K562 (cell line): ENCODE measurements at regions not wholly inside any gene's neighbourhood (a gene's known extent, or its start where the extent isn't known, plus 50 kb on each side); places are given as distances from the start of the nearest gene placed in this dataset.

Experiments
- ATAC-seq: fragments of 200-7000 bp; cut with Tn5 transposase; 3 replicates; pipeline ENCODE4 v1.9.1; 2020; ENCODE audit warnings: moderate library complexity
- BruUV-seq: library from RNA; stranded (reverse); fragments of 400-500 nt; replicated peaks from 2 replicates; lab custom pipeline; 2021; lab: Mats Ljungman, UMichigan
- CTCF ChIA-PET: fragments of 300-600 bp; formaldehyde crosslinking; extraction: SDS; loops from one replicate; lab custom pipeline; 2021; ENCODE audit warnings: low intra/inter-chr PET ratio; lab: Yijun Ruan, JAX
- POLR2A ChIA-PET: fragments of 300-600, 350-650 bp; sonication (Branson Sonifier 250); formaldehyde crosslinking; extraction: SDS; loops from one replicate; lab custom pipeline; 2021; ENCODE audit warnings: antibody characterized with exemption, inconsistent platforms; lab: Yijun Ruan, JAX
- DNase-seq, 4 experiments: peaks; one replicate each; pipeline versions ENCODE4 v3.0.0 to v3.0.0-alpha.2; 2011 to 2018; ENCODE audit warnings: low spot score in 3 of 4, mixed read lengths in 3 of 4; ENCODE audit errors: extremely low read depth in 1 of 4
- FAIRE-seq: peaks from 2 replicates; lab custom pipeline; 2011; peaks lifted over from hg19 to GRCh38; lab: Jason Lieb, UNC
- H2AFZ ChIP-seq: 2 replicates; pipeline ENCODE4 v1.6.0; 2011; ENCODE audit warnings: low read depth, low read length, control low read depth, inconsistent platforms
- H3K27ac ChIP-seq: fragments of 200-600 bp; 3 replicates; pipeline ENCODE4 v1.8.0; 2011; ENCODE audit warnings: low read depth, mild to moderate bottlenecking, control low read depth, inconsistent platforms, low read length, moderate library complexity, mixed read lengths; ENCODE audit errors: extremely low read depth
- H3K27me3 ChIP-seq, 2 experiments: fragments of 300-600 bp in 1 of 2; 2 replicates in 1 of 2; 3 replicates in 1 of 2; pipeline versions ENCODE4 v1.6.0 to v1.8.0; 2011; ENCODE audit warnings: inconsistent platforms in 2 of 2, low read length in 2 of 2, mild to moderate bottlenecking in 1 of 2, mixed read lengths in 1 of 2, moderate library complexity in 1 of 2; ENCODE audit not compliant: control insufficient read depth in 2 of 2, insufficient read depth in 2 of 2
- H3K36me3 ChIP-seq: fragments of 300-600 bp; 3 replicates; pipeline ENCODE4 v1.8.0; 2011; ENCODE audit warnings: mild to moderate bottlenecking, low read length, inconsistent platforms; ENCODE audit not compliant: control insufficient read depth, insufficient read depth
- H3K4me1 ChIP-seq, 2 experiments: fragments of 200-600 bp in 1 of 2; replicated peaks in 1 of 2; 2 replicates in 1 of 2; 3 replicates in 1 of 2; pipeline versions ENCODE4 v1.5.1 to v1.8.0; 2011; ENCODE audit warnings: inconsistent platforms in 2 of 2, low read length in 2 of 2, mild to moderate bottlenecking in 1 of 2, mixed read lengths in 1 of 2, moderate library complexity in 1 of 2; ENCODE audit not compliant: control insufficient read depth in 2 of 2, insufficient read depth in 2 of 2
- H3K4me2 ChIP-seq: 2 replicates; pipeline ENCODE4 v1.6.1; 2011; ENCODE audit warnings: low read length, control low read depth, inconsistent platforms, mixed read lengths; ENCODE audit not compliant: insufficient read depth
- H3K4me3 ChIP-seq: fragments of 200-600 bp; sonication (generic), shearing (Covaris generic); 2 replicates; pipeline ENCODE4 v1.5.1; 2016; ENCODE audit warnings: control low read depth, inconsistent platforms
- H3K79me2 ChIP-seq: fragments of 200-600 bp; 3 replicates; pipeline ENCODE4 v1.8.0; 2011; ENCODE audit warnings: low read length, inconsistent platforms; ENCODE audit not compliant: control insufficient read depth, insufficient read depth
- H3K9ac ChIP-seq, 2 experiments: 2 replicates each; pipeline versions ENCODE4 v1.6.0 to v1.6.1; 2011; ENCODE audit warnings: low read depth in 2 of 2, low read length in 2 of 2, control low read depth in 1 of 2, inconsistent platforms in 1 of 2, mild to moderate bottlenecking in 1 of 2, mixed read lengths in 1 of 2; ENCODE audit not compliant: insufficient read depth in 1 of 2
- H3K9me1 ChIP-seq: one replicate; pipeline ENCODE4 v1.6.0; 2011; ENCODE audit warnings: inconsistent platforms, mild to moderate bottlenecking, low read length, moderate library complexity; ENCODE audit not compliant: control insufficient read depth, insufficient read depth
- H3K9me3 ChIP-seq: replicated peaks from 2 replicates; pipeline ENCODE4 v1.5.1; 2011; ENCODE audit warnings: low read depth, low read length, inconsistent platforms; ENCODE audit not compliant: control insufficient read depth, insufficient read depth
- H4K20me1 ChIP-seq: replicated peaks from 2 replicates; pipeline ENCODE4 v1.6.1; 2011; ENCODE audit warnings: low read length, inconsistent platforms, mixed read lengths; ENCODE audit not compliant: control insufficient read depth, insufficient read depth
- CBX8 ChIP-seq: fragments of 200-600 bp; sonication (generic); IDR thresholded peaks from 2 replicates; pipeline ENCODE4 v1.6.1; 2012; ENCODE audit warnings: borderline replicate concordance, mixed run types, low read depth, mild to moderate bottlenecking, moderate library complexity, mixed read lengths, low read length, control low read depth, inconsistent platforms; ENCODE audit not compliant: poor library complexity, severe bottlenecking; ENCODE audit errors: extremely low read depth
- ELK3 ChIP-seq: fragments of 450-650 bp; formaldehyde crosslinking; IDR thresholded peaks from 2 replicates; pipeline ENCODE4 v1.4.0; 2020; ENCODE audit warnings: mild to moderate bottlenecking
- POLR2AphosphoS2 ChIP-seq: IDR thresholded peaks from 2 replicates; pipeline ENCODE4 v1.6.1; 2012; ENCODE audit warnings: low read length, improper control_type of control experiment
- SREBF2 ChIP-seq: sonication (generic); formaldehyde crosslinking; IDR thresholded peaks from 2 replicates; pipeline ENCODE4 v1.4.0; 2020; ENCODE audit warnings: mild to moderate bottlenecking, missing genetic modification reagents
- ZNF280A ChIP-seq: fragments of 450-650 bp; IDR thresholded peaks from 2 replicates; pipeline ENCODE4 v1.6.1; 2018; ENCODE audit warnings: mild to moderate bottlenecking, low read depth; ENCODE audit not compliant: partially characterized antibody
- ZNF436 ChIP-seq: fragments of 250-450, 450-650 bp; sonication (Bioruptor Pico); formaldehyde crosslinking; IDR thresholded peaks from 2 replicates; pipeline ENCODE4 v1.7.0; 2020; ENCODE audit warnings: mild to moderate bottlenecking
- WGBS: fragments of 100-300 bp; shearing (Covaris generic); methylation state at CpG from one replicate; pipeline ENCODE4 v1.1.6; 2016; ENCODE audit warnings: low coverage, mixed read lengths; ENCODE audit not compliant: insufficient coverage; ENCODE audit errors: missing lambda C conversion rate; 5-methylcytosine and 5-hydroxymethylcytosine counted together
- in situ Hi-C: fragments of 300-500 bp; cut with MboI; formaldehyde crosslinking; loops from 4 replicates; pipeline ENCODE4 v1.15.0; 2018; ENCODE audit warnings: inconsistent platforms, mixed read lengths
- intact Hi-C: fragments of 100-400 bp; cut with micrococcal nuclease; formaldehyde crosslinking; loops from 2 replicates; pipeline ENCODE4 v1.14.2; 2022
- TF ChIP-seq, protein P1 (sequence below), 2 experiments: fragments of 450-650 bp; formaldehyde crosslinking in 1 of 2; IDR thresholded peaks; 2 replicates each; pipeline versions ENCODE4 v1.4.0 to v1.6.1; 2014 to 2020; ENCODE audit warnings: mild to moderate bottlenecking in 2 of 2, borderline replicate concordance in 1 of 2, low read depth in 1 of 2

DNA sequence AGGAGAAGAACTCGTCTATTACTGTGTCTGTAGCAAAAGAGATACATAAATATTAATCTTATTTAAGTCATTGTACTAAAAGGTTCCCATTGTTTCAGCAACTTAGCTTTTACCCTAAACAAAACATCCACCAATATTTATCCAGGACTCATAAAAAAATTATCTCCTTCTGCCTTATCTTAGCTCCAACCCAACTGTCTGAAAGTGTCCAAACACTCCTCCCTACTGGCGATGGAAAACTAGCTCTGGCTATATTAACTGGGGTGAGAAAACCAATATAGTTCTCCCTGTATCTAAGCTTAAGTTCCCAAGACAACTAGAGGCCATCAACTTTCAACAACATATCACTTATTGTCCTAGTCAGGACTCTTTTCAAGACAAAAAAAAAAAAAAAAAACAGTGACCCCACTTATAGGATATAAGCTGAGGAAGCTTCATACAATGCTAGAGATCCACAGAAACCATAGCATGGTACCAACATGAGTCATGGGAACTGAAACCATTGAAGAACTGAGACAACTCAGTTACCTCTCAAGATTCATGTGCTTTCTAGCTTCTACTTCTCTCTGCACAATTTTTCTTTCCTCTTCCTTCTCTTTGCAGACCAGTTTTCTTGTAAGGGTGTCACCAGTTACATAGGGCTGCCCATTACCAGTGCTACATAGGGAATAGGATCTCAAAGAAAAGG is 150.7 kb upstream of the RASA1 start:
- in situ Hi-C loops = no loop called here
- H2AFZ ChIP-seq = peak overlapping the region; percentile 66
- intact Hi-C loops = loop anchor here (2.0 to 10.0 kb wide), 2 partner anchors 46 to 148 kb away; partner anchors contain the start of gene RASA1
- TF ChIP-seq ELK3 = no peak
- TF ChIP-seq SREBF2 = no peak
- no peak for TF ChIP-seq CBX8
- no peak for TF ChIP-seq ZNF436 (CRISPR knock-in tag)
- TF ChIP-seq, protein P1, sequence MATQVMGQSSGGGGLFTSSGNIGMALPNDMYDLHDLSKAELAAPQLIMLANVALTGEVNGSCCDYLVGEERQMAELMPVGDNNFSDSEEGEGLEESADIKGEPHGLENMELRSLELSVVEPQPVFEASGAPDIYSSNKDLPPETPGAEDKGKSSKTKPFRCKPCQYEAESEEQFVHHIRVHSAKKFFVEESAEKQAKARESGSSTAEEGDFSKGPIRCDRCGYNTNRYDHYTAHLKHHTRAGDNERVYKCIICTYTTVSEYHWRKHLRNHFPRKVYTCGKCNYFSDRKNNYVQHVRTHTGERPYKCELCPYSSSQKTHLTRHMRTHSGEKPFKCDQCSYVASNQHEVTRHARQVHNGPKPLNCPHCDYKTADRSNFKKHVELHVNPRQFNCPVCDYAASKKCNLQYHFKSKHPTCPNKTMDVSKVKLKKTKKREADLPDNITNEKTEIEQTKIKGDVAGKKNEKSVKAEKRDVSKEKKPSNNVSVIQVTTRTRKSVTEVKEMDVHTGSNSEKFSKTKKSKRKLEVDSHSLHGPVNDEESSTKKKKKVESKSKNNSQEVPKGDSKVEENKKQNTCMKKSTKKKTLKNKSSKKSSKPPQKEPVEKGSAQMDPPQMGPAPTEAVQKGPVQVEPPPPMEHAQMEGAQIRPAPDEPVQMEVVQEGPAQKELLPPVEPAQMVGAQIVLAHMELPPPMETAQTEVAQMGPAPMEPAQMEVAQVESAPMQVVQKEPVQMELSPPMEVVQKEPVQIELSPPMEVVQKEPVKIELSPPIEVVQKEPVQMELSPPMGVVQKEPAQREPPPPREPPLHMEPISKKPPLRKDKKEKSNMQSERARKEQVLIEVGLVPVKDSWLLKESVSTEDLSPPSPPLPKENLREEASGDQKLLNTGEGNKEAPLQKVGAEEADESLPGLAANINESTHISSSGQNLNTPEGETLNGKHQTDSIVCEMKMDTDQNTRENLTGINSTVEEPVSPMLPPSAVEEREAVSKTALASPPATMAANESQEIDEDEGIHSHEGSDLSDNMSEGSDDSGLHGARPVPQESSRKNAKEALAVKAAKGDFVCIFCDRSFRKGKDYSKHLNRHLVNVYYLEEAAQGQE (IDR thresholded peaks at IDR 0.05; ENCODE audit: borderline replicate concordance) = no peak
- TF ChIP-seq, protein P1 (CRISPR knock-in tag; IDR thresholded peaks at IDR 0.05; ENCODE audit: low read depth) = no peak
- no peak for TF ChIP-seq POLR2AphosphoS2
- no peak for TF ChIP-seq ZNF280A

More for the DNA sequence above, 150.7 kb upstream of the RASA1 start:
- Histone ChIP-seq H3K4me2 (peak overlapping the region; percentile 44; the same call in 1 of the 2 replicates), H3K9me1 (no peaks in the 10 kb centered on the region), H3K27ac (peak overlapping the region; percentile 56), H3K9me3 (no peaks in the 10 kb centered on the region), H3K4me1 (peaks cover 7 to 62% of the 10 kb centered on the region in 2 experiments), H4K20me1 (no peaks in the 10 kb centered on the region), H3K4me3 (no peak overlapping the region), H3K27me3 (no peaks in the 10 kb centered on the region), H3K9ac (peak overlapping the region in 1 of 2 experiments; percentile 17; a peak in 1 of 4 replicates), H3K36me3 (no peaks in the 10 kb centered on the region), H3K79me2 (no peaks in the 10 kb centered on the region)
- BruUV-seq = no TSS peak
- ATAC-seq = peak; percentile 43
- ChIA-PET POLR2A (interaction anchor here (1.1 to 1.2 kb wide), 2 partner anchors 14 to 22 kb away, joined by 3 read pairs; no protein-coding TSS in a partner anchor), CTCF (no interaction called here)
- no peak for FAIRE-seq
- 4% methylated on average over 2 of the region's 2 CpGs for WGBS
- DNase-seq = peak in 1 of 4 experiments; percentile 26
